Breast epithelium (tissue), 3 donors: ENCODE measurements at regions not wholly inside any gene's neighbourhood (a gene's known extent, or its start where the extent isn't known, plus 50 kb on each side); places are given as distances from the start of the nearest gene placed in this dataset.

Experiments
- CTCF ChIP-seq, 3 donors: fragments of 450-650 bp; IDR thresholded peaks; one replicate each; pipeline ENCODE4 v1.5.1; 2016 to 2017; ENCODE audit warnings: antibody characterized with exemption in 3 of 3, mild to moderate bottlenecking in 3 of 3, moderate library complexity in 3 of 3
- POLR2A ChIP-seq: fragments of 450-650 bp; IDR thresholded peaks from one replicate; pipeline ENCODE4 v1.6.1; 2016; ENCODE audit warnings: antibody characterized with exemption, mild to moderate bottlenecking, moderate library complexity

- no peak for TF ChIP-seq CTCF (IDR thresholded peaks at IDR 0.05)
- TF ChIP-seq POLR2A, result no peak
Measured at GRCh38 chr20:41694796-41695195, 76.6 kb upstream of the CHD6 start.
